GM19467 (cell line): ENCODE measurements at regions not wholly inside any gene's neighbourhood (a gene's known extent, or its start where the extent isn't known, plus 50 kb on each side); places are given as distances from the start of the nearest gene placed in this dataset.

ENCODE experiments used
- ATAC-seq: cut with Tn5 transposase; IDR thresholded peaks from one replicate; pipeline ENCODE4 v1.9.1; 2021; ENCODE audit warnings: mild to moderate bottlenecking, moderate library complexity; ENCODE audit not compliant: unreplicated experiment

DNA sequence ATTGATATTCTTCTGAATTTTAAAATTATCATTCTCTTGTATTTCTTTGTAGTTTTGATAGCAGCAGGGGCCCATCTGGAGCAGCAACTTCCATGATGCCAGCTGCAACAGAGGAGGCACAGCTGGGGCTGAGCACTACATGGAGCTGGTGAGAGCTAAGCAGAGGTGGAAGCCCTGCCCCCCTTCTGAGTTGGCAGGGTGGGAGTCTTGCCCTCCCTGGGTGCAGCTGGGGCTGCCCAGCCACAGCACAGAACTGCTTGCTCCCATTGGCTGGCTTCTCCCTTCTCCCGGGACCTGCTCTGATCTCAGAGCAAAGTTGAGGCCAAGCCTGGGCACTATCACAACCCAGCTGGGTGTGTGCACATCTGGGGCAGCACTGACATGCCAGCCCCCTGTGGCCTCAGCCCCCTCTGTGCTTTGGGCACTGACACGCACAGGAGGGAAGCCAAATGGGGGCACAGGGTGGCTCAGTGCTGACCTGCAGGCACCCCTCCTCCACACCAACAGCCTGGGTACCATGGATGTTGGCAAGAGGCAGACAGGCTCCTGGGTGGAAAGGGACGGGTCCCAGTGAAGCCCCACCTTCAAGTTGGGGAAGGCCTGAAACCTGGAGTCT is 69.1 kb upstream of the EYA4 start:
- ATAC-seq: no peak

DNA sequence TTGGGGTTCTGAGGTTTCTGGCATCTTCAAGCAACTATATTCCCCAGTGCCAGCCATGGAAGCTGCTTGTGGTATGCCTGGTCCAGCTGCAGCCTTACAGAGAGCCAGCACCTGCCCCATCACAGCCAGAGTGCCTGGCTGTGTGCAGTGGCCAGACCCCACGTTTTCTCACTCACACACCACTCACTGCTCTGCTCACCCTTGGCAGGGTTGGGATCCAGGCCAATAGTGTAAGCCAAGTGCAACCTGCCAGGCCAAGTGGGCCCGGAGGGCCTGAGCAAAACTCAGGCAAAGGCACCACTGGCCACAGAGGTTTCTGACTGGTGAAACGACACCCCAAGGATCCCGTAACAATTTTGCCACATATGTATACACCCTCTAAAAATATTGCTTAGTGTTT is 67.9 kb upstream of the EYA4 start:
- ATAC-seq: no peak

DNA sequence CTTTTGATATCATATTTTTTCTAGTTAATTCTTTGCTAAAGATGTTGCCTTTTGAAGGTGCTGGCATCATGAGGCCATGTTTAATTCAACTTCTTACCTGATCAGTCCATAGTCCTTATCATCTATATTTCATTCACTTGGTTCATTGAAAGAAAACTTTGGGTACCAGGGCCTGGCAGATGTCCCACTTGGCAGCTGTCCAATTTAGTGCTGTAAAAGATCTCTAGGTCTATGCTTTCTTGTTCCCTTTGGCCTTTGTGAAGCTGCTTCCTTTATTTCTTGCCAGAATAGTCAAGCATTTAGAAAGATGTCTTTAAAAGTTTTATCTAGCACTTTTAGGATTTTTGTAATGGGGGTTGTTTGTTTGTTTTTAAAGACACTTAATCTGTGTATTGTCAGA is 61.7 kb upstream of the EYA4 start:
- ATAC-seq: no peak

DNA sequence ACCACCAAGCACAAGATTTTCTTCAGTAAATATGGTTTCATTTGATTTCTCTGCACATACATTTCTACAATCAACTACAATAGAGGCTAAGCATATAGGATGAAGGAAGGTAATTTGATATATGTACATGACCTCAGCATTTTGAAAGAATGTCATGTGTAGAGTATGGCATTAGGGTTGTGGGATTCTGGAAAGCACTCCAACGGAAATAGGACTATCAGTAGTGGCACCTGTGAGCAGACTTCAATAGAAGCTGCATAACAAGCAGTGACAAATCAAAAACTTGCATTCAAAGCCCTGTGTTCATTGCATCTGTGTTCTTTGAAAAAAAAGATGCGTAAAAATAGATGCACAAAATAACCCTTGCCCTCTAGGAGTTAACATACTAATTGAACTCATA is 57.5 kb upstream of the EYA4 start:
- no peak for ATAC-seq

DNA sequence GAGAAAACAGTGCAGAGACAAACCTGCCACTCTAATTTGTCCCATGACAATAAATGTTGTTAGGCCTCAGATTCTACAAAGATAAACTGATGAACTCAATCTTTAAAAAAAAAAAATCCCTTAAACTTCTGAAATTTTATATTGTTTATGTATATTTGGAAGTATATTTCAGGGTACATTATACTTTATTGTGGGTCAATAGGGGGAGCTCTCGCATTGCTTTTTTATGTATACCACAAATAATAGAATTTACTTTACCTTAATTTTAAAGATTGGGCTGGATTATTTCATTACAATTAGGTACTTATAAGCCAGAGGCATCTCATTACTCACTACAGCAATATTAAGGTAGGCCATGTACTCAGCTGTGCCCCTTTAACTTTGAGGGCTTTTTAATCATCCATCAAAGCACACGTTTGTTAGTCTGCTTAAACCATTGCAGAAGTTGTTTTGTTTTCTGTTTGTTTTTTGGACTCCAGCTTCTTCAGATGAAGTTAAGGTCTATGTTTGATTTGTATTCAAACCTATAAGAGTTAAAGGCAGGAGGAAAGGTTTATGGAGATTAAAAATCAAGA is 56.3 kb upstream of the EYA4 start:
- ATAC-seq: no peak

DNA sequence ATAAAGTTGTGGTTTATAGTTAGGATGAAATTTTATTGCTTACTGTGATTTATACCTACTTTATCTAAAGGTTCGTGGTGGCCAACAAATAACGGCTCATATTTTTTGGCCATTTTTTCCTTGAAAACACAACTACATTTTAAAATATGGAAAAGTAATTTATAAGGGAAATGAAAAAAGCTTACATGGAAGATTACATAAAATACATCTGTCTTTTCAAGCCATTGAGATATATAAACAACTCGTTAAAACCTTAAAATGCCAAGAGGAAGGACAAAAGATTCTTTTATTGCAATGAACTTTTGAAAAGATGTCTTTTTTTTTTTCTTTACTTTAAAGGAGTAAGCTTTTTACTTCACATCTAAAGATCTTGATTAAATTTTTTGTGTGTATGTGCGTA is 55.4 kb upstream of the EYA4 start:
- ATAC-seq: no peak

DNA sequence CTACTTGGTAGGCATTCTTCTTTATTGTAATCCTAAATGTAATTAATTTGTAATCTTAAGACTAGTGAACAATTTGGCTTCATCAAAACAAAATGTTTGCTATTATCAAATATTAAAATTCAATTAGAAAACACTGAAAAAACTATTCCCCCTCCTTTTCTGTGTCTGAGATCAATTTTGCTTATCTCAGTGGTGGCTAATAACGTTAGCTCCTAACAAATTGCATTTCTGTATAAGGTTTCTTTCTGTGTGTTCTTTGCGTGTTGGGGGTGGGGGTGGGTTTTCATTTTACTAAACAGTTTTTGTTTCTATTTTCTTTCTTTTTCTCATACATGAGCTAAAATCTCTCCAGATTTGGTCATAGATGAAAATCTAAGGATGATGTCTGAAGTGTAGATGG is 54.0 kb upstream of the EYA4 start:
- no peak for ATAC-seq

DNA sequence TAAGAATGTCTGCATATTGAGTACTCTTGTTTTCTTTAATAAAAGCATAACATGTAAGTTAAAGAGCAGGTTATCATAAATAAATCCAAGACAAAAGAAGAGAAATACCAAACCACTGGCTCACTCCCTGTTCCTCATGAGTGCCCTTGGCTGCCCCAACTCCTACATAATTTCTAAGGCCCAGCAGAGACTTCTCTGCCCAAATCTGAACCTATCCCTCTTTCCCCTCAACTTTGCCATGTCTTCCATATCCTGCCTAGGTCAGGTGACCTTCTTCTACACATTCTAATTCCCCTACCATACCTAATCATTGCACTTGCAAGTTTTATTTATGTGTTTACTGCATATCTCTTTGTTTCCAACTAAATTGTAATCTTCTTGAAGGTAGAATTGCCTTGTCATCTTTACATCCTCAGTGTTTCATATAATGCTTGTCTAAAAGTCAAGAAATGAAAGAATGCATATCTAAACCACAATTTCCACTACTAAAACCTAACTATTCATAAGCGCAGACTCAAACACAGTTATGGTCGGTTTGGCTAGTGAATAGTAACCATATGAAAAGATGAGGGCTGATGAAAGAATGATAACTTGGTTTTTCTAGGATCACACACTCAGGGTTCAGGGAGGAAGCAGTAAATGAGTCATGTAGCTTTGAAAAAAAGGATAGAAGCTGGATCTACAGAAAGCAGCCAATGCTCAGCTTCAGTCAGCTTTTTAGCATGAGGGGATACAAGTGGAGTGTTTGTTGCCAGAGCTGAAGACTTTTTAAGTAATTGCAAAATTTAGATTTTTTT is 53.3 kb upstream of the EYA4 start:
- no peak for ATAC-seq

DNA sequence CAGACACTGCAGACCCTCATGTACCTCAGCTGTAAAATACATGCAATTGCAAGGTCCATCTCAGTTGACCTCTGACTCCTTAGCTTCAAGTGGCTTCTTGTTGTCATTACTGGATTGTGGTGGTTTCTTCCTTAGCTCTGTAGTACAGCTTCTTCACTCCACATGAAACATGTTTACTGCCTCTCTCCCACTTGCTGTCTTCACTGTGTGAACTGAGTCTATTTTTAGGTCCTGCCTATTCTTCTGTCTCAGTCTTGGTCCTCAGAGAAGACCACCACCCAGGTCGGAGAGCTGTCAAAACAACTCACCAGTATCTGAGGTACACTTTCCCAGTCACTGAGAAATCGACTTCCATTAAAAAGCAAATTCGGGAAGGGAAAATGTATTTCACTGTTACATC is 50.2 kb upstream of the EYA4 start:
- ATAC-seq: no peak

DNA sequence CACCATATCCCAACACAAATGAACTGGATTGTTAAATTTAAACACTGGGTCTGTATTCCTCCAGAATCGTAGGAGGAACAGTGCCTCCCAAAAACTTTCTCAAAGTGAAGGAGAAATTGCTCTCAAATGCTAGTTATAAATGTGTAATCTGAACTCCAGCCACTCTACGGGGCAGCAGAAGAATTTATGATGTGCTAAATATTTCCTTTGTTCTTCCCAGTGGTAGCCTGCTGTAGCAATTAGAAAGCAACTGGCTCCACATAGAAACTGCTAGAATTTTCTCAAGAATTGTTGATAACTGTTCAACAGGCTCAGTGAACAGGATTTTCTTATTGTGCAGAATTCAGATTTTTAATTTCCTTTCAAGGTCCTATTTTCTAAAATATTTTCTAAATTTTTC is 49.8 kb upstream of the EYA4 start:
- ATAC-seq: no peak
